ENCODE measurements at regions not wholly inside any gene's neighbourhood (a gene's known extent, or its start where the extent isn't known, plus 50 kb on each side); places are given as distances from the start of the nearest gene placed in this dataset.
"Not testable (repeated sequence)": the region's sequence is repeated elsewhere in the genome, so short reads cannot be mapped to it uniquely, and the experiment has no call there.

DNA sequence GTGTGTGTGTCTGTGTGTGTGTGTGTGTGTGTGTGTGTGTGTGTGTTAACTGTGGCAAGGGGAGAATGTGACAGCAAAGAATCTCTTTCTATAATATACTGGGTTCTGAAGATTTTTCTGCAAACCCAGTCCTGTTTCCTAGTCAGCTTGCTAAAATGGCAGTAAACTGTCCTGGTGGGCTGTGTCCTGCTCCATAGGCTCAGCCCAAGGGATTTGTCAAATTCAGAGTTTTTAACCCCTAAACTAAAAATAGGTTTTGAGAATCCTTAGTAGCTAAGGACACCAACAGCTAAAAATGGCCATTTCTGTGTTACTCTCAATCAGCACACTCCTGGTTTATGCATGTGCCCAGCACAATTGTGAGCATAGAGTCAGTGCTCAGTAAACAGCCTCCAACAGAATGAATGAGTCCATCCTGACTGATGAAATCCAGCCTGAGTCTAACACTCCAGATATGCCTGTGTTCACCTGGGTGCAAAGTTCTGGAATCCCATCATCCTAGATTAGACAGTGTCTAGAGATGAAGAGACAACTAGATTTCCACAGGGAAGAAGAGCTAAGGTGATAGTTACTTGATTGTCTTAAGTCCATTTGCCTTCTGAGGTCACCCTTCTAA, 192.6 kb downstream of the TTC6 start:
- DNase-seq: no peak

DNA sequence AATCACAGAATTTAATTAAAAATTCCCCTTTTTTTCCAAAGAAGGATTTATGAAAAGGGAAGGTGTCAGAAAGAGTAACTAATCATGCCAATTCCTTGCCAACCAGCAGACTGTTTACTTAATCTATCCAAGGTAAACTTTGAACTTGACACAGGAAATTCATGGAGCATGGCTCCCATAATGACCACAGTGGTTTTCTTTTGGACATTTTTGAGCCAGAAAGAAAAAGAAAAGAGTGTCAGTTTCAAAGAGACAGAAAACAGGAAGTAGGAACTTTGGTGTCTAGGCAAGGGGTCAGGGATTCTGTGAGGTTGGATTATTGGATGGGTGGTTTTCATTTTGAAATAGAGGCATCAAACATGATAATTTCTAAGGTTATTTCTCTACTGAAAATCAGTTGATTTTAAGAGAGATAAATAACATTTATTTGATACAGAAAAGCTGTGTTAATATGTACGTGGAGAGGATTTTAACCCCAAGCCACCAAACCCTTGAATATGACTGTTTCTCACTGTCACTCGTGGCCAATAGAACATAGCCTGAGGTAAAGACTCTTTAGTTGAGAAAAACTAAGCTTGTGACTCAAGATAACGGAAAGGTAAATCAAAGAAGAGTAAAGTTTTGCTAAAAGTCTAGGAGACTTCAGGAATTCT, 196.1 kb downstream of the TTC6 start:
- DNase-seq: no peak

DNA sequence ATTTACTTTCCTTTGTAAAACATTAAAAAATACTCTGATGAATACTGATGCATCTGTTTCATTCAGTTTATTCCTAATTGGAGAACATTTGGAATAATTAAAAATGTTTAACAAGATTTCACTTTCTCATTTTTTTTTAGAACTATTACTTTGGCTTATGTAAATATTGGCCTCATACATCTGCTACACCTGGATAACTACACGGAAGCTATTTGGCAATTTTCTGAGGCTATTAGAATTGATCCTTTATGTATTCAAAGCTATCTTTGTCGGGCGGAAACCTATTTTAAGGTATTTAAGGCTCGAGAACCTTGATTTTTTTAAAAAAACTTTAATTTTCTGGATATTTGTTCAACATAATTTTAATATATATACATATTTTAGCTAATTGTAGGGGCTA, 196.7 kb downstream of the TTC6 start:
- DNase-seq: no peak

DNA sequence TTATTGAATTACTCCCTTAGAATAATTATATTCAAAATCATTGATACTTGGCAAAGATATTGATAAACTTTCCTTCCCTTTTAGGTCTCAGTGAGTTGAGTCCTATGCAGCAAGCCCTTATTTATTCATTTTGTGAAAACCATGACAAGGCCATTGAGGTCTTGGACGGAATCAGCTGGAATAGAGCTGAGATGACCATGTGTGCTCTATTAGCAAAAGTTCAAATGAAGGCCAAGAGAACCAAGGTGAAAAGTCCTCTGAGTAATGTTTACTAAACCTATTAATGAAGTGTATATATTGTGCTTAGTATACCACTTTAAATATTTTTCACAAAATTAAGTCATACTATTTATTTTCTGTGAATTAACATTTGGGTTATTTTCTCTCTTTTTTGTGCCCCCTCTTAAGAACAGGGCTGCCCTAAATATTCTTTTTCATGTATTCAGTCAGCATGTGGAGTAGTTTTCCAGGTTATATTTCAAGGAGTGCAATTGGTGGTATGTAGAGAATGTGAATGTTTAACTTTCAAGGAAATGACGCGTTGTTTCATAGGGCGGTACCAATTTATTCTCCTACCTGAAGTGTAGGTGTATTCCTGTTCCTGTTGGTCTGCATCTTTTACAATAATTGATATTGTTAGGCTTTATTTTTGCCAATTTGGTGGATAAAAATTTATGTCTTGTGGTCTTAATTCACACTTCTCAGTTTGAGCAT, 201.4 kb downstream of the TTC6 start:
- no peak for DNase-seq

DNA sequence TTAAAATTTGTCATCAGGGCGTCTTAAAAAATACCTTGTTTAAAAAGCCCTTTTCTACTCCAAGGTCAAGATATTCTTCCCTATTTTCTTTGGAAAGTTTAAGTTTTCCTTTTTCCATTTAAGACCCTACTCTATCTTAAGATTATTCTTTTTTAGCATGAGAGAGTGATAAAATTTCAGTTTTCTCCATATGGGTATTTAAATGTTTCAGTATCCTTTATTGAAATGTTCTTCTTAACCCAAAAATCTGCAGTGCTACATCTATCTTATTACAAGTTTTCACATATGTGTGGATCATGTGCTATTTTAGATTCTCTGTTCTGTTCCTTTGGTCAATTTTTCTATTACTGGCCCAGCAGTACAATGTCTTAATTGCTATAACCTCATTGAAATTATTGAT, 202.2 kb downstream of the TTC6 start:
- DNase-seq: no peak

DNA sequence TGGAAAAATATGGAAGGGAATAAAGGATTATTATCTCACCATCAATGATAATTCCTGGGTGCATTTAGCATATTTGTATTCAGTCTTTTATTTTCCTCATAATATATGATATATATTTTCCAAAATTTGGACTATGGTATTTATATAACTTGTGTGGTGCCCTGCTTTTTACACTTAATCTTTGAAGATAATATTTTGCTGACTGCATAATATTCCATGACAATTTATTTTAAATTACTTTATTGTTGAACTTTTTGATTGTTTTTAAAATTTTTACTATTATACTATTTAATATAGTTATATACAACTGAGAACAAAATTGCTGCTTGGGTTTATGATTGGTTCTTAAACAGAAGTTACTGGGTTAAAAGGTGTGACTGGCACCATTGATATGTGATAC, 212.3 kb downstream of the TTC6 start:
- DNase-seq: no peak

DNA sequence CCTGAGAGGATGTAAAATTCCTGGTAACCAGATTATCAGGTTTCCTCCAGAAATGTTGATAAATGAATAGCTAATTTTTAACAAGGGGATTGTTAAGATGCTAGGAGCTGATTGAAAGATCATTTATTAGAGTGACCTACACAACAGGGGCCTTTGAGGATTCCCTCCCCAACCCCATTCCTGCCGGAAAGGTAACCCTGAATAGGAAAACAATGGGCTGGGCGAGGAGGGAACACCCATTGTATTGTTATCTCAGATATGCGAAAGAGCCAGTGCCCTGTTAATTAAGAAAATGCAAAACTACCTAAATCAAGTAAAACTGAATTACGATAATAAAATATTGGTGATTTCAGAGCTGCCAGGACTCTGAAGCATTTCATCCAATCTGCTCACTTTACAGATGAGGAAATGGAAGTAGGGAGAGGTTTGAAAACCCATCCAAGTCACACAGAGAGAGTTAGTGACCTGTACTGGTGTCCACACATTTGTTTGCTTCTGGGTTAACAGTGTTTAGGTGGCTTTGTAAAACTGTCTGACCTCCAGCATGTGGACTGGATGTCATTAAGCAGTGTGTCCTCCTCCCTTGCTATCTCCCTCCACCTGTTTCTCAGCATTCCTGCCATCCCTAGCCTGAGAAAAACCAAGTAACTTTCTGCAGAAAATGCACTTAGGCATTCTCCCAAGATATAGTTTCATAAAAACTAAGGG, 214.8 kb downstream of the TTC6 start:
- DNase-seq: no peak

DNA sequence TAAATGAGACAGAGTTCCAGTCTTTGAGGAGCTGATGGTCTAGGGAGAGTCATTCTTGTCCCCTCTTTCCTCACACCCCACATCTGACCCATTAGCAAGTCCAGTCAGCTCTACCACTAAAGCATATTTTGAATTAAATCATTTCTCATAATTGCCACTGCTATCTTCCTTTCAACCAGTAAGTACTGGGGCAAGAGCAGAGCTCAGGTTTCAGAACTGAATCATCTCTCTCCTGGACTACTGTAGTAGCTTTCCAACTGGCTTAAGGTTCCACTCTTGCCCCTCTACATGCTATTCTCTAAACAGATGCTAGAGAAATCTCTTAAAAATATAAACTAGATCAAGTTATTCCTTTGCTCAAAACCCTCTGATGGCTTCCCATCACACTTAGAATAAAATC, 218.3 kb downstream of the TTC6 start:
- no peak for DNase-seq

DNA sequence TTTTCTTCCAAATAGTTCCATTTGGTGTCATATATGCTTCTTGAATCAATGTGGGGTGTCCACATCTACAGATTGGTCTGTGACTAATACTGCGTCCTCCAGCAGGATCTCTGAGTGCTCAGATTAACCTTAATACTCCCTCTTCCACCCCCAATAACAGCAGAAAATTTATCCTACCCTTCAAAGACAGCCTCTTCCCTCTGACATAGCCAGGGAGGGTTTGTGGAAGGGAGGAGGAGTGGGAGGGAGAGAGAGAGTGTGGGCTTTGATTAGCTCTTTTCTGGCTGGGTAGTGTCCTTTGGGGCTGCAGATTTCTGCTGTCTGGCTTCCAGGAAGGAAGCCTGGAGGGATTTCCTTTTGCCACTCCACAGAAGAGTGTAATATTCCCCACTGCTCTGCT, 220.7 kb downstream of the TTC6 start:
- no peak for DNase-seq

DNA sequence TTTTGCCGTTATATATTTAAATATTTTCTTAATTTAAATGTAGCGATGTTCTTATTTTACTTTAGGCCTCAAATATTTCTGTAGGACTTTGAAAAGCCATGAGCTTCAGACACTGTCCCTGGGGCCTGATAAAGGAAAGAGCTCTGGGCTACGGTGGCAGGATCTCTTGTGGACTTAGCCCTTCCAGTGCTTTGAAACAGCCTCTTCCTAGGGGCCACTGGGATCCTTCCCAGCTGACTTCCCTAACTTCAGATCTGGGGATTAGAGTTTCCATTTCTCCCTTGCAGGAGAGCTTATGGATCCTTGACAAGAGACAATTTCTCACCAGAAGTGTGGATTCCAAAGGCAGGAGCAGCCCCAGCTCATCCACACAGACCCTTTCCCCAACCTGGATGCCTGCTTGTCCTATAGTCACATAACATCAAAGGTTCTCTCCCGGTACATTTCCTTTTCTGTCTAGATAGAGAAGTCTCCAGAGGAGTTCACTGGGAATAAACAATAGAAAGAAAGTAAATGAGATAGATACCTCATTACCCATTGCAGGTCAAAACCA, 221.4 kb downstream of the TTC6 start:
- DNase-seq: no peak

DNA sequence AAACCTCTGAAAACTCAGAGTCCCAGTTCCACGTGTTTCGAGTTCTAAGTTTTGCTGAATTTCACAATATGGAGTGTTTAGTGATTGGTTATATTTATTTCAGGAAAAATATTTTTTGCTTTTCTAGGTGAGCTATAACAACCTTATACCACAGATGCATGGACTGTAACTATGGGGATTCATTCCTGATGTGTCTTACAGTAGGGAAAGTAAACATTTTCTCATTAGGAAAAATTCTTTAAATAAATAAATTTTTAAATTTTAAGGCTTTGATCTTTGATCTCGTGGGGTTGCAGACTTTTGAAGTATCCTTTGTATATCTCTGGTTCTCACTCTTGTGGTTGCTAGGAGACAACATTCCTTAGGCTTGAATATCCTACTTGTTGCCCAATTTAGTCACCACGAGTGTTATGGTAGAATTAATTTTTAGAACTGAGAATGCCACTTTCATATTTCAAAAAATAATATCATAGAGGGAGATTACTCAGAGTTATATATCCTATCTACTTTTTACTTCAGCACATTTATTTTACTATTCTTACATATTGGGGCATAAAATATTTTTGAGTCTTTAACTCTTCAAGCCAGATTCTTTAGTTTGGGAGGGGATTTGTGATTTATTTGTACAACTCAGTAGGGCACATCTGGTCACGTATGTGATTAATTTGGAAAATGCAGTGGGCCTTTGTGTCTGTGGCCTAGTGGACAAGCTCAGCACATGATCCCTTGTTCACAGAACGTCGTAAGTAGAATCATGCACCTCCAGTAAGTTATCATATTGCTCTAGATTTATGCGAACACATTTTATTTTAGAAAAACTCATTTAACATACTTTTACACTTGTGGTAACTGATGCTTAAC, 224.0 kb downstream of the TTC6 start:
- no peak for DNase-seq

DNA sequence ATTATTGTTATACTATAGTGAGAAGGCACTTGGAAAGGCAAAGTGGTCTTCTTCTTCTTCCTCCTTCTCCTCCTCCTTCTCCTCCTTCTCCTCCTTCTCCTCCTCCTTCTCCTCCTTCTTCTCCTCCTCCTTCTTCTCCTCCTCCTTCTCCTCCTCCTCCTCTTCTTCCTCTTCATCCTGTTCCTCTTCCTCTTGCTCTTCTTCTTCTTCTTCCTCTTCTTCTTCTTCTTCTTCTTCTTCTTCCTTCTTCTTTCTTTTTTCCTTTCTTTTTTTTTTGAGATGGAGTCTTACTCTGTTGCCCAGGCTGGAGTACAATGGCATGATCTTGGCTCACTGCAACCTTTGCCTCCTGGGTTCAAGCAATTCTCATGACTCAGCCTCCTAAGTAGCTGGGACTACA, 225.4 kb downstream of the TTC6 start:
- DNase-seq: not testable (repeated sequence)

DNA sequence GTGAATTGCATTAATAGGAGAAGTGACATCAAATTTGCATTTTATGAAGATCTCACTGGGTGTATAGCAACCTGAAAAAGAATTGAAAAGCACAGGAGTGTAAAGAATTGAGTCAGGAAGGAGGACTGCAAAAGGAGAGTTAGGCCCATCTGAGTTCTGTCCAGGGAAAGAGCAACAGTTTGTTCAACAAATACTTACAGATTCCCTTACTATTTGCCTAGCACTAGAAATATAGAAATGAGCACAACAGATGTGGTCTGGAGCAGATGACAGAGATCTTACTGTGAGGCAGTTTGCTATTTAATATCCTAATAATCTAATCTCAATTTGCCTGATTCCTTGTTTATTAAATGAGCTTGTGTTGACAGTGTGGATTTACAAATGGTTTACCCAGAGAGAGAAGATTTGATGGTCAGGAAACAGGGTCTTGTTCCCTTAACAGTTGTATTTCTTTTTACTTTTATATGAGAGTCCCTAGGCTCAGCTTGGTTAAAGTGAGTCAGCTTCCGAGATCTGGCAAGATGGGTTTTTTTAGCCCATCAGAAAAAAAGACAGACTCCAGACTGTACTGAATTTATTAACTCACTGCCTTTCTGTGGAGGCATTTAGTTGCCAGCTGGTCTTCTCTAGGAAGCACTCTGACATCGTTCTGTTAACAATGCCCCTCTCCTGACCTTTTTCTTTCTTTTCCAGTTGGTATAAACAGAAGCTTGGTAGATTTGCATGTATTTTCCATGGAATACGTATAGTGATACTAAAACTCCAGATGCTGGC, 229.7 kb downstream of the TTC6 start:
- DNase-seq: no peak

DNA sequence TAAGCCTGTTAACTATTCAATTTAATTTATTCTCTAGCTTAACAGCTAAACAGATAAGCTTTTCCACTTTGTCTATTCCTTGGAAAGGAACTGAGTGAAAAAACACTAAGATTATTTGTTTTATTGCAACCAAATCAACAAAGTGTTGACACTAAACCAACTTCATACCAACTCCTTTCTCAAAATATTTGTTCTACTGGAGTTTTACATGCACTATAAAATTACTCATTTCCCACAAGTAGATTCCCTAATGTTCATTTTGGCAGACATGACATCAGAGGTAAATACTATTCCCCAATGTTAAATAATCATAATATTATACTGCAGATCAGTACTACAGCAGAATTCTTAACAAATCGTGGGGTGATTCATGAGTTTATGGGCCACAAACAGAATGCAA, 231.4 kb downstream of the TTC6 start:
- DNase-seq: no peak

DNA sequence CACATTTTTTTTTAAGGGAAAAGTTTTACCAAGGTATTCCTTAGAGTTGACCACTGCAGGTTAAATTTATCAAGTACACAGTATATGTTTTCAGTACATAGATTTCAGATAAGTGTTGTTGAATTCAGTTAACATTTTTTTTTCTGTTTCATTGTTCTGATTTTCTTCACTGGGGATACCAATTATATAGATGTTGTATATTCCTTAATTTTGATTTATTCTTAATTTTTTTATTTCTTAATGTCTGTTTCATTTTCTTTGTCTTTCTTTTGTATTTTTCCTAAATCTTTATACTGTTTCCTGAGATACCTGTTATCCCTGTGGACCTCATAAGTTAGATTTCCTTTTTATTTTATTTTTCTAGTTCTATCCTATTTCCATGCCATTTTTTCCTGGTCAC, 234.8 kb downstream of the TTC6 start:
- no peak for DNase-seq

DNA sequence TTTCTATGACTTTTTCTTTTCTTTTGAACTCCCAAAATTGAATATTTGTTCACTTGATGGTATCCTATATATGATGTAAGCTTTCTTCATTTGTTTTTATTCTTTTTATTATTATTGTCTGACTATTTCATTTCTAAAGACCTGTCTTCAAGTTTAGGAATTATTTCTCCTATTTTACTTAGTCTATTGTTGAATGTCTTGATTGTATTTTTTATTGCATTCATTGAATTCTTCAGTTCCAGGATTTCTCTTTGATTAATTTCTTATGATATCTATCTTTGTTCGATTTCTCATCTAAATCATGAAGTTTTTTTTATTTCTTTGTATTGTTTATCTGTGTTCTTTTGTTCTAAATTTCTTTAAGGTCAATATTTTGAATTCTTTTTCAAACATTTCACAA, 238.8 kb downstream of the TTC6 start:
- no peak for DNase-seq

DNA sequence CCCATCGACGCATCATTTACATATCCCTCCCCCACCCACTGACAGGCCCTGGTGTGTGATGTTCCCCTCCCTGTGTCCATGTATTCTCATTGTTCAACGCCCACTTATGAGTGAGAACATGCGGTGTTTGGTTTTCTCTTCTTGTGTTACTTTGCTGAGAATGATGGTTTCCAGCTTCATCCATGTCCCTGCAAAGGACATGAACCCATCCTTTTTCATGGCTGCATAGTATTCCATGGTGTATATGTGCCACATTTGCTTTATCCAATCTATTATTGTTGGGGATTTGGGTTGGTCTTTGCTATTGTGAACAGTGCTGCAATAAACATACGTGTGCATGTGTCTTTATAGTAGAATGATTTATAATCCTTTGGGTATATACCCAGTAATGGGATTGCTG, 243.3 kb downstream of the TTC6 start:
- DNase-seq: not testable (repeated sequence)

DNA sequence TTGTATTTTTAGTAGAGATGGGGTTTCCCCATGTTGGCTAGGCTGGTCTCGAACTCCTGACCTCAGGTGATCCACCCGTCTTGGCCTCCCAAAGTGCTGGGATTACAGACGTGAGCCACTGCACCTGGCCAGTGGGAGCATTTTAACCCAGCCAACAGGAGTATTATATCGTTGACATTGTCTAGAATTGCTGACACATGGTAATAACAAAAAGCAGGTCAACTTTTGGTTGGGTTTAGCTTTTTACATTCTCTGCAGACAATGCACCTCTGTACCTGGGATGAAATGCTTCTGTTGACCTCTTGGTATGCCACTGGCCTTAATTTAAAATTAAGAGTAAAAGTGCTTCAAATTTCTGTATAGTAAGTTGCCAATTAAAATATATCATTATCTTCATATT, 245.6 kb downstream of the TTC6 start:
- DNase-seq: not testable (repeated sequence)

DNA sequence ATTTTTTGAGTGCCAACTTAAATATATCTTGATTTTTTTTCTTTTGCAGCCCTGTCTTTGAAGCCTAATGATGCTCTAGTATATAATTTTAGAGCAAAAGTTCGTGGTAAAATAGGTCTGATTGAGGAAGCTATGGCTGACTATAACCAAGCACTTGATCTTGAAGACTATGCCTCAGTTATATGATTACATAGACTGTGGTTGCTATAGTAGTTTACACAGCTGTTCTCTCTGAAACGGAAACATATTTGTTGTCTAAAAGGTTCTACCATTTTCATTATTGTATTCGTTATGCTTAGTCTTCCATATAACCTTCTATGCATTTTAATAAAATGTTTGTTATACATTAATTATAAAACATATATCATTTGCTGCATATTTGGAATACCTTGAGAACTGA, 246.7 kb downstream of the TTC6 start:
- DNase-seq: no peak

DNA sequence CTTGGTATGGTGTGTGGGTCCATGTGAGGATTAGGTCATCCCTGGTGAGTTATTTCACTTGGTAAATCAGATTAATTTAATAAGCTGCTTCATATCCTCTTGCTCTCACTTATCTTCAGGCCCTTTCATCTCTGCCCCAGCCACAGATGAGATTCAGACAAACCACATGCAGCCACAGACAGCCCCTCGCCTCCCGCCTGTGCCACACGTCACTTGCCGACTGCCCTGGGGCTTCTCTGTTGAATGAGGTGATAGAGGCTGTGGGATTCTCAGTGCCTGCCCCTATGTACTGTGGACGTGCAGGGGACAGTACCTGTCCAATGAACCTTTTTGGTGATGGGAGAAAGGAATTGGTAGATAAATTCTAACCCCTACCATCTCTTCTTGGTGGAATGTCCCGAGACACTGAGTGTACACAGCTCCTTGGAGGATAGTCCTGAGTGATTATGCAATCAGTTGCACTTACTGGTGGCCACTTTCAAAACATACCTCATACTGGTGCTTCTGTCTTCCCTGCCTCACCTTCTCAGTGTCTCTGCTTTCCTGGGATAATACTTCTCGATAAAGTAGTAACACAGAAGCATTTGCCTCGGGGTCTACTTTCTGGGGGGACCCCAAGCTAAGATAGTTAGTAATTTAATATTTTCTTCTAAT, 248.7 kb downstream of the TTC6 start:
- no peak for DNase-seq

DNA sequence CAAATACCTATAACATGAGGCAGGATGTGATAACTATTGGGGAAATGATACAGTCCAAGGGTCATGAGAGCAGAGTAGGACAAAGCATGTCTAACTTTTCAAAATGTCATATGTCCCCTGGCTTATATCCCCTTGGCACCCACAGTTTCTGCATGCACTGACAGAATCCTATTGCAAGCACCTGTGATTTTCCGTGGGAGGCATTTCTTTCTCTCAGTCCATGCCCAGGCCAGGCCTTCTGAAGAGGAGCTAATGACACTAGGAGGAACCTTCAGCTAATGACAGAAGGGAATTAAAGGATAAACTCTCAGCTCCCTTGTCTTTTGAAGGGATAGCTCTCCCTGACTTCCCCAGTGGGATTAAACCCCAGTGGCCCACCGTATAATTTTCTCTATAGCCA, 249.2 kb downstream of the TTC6 start:
- DNase-seq: no peak
